ENCODE measurements at regions not wholly inside any gene's neighbourhood (a gene's known extent, or its start where the extent isn't known, plus 50 kb on each side); places are given as distances from the start of the nearest gene placed in this dataset.
"Not testable (repeated sequence)": the region's sequence is repeated elsewhere in the genome, so short reads cannot be mapped to it uniquely, and the experiment has no call there.

DNA sequence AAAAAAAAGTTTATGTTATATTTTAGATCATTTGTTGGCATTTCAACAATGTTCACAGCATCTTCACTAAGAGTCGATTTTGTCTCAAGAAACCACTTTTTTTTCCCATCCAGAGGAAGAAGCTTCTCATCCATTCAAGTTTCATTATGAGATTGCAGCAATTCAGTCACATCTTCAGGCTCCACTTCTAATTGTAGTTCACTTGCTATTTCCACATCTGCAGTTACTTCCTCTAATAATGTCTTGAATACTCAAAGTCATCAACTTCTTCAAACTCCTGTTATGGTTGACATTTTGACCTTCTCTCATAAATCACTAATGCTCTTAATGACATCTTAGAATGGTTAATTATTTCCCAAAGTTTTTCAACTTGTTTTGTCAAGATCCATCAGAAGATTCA, 61.3 kb upstream of the CHORDC1 start:
- H3K4me1 Mint-ChIP-seq, result peaks cover 8% of the 10 kb centered on the region

DNA sequence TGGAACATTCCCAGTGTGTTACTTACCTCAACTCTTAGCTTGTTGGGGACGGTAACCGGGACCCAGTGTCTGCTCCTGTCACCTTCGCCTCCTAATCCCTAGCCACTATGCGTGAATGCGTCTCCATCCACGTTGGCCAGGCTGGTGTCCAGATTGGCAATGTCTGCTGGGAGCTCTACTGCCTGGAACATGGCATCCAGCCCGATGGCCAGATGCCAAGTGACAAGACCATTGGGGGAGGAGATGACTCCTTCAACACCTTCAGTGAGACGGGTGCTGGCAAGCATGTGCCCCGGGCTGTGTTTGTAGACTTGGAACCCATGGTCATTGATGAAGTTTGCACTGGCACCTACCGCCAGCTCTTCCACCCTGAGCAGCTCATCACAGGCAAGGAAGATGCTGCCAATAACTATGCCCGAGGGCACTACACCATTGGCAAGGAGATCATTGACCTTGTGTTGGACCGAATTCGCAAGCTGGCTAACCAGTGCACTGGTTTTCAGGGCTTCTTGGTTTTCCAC, 59.8 kb upstream of the CHORDC1 start:
- intact Hi-C loops (cut with micrococcal nuclease); H3K4me1 Mint-ChIP-seq; H3K4me3 ChIP-seq (replicated peaks in 1 of 3; ENCODE audit: low read depth in 2 of 3, low read length in 3 of 3); H3K27ac ChIP-seq (ENCODE audit: low read depth in 1 of 2, low read length in 2 of 2); H2AFZ ChIP-seq (ENCODE audit: insufficient read depth, low read depth, low read length, poor library complexity, severe bottlenecking); DNase-seq; H3K4me2 ChIP-seq (replicated peaks; ENCODE audit: extremely low read depth, low read length, poor library complexity, severe bottlenecking); H3K27ac Mint-ChIP-seq; H3K4me1 ChIP-seq (ENCODE audit: control insufficient read depth in 1 of 2, insufficient read depth in 2 of 2, low read length in 2 of 2); H3K9me3 ChIP-seq (replicated peaks in 1 of 2; ENCODE audit: control insufficient read depth in 1 of 2, insufficient read depth in 1 of 2, low read length in 2 of 2); H3K36me3 Mint-ChIP-seq; H3K36me3 ChIP-seq (replicated peaks in 1 of 2; ENCODE audit: control insufficient read depth in 1 of 2, insufficient read depth in 2 of 2, low read length in 2 of 2); H4K20me1 ChIP-seq (ENCODE audit: insufficient read depth, low read length); H3K4me3 Mint-ChIP-seq; H3K9ac ChIP-seq (ENCODE audit: insufficient read depth, low read length, poor library complexity, severe bottlenecking); H3K27me3 ChIP-seq (ENCODE audit: control insufficient read depth in 2 of 2, insufficient read depth in 2 of 2, low read length in 2 of 2); H3K79me2 ChIP-seq (ENCODE audit: insufficient read depth, low read length); H3K27me3 Mint-ChIP-seq (ENCODE audit: low read depth in 3 of 3); H3K9me3 Mint-ChIP-seq: not testable (repeated sequence)
- 95% methylated on average over 8 of the region's 13 CpGs for WGBS (ENCODE audit: insufficient coverage)

More for the DNA sequence above, 61.3 kb upstream of the CHORDC1 start:
- no CpG with 5 or more reads among the region's 1 CpG for WGBS (ENCODE audit: insufficient coverage)
- no peak overlapping the region for H3K4me3 Mint-ChIP-seq
- DNase-seq, result peak in 2 of 3 donors; percentile 2 to 3
- no peaks in the 10 kb centered on the region for H4K20me1 ChIP-seq (ENCODE audit: insufficient read depth, low read length)
- H3K27ac ChIP-seq (ENCODE audit: low read depth in 1 of 2, low read length in 2 of 2), result no peak overlapping the region
- H3K27me3 Mint-ChIP-seq (ENCODE audit: low read depth in 3 of 3), result peaks cover 0 to 2% (median 0%) of the 10 kb centered on the region in 3 donors
- no peaks in the 10 kb centered on the region for H3K9me3 ChIP-seq (replicated peaks in 1 of 2; ENCODE audit: control insufficient read depth in 1 of 2, insufficient read depth in 1 of 2, low read length in 2 of 2)
- H3K79me2 ChIP-seq (ENCODE audit: insufficient read depth, low read length), result no peaks in the 10 kb centered on the region
- H3K9ac ChIP-seq (ENCODE audit: insufficient read depth, low read length, poor library complexity, severe bottlenecking), result no peak overlapping the region
- H3K4me3 ChIP-seq (replicated peaks in 1 of 3; ENCODE audit: low read depth in 2 of 3, low read length in 3 of 3), result no peak overlapping the region
- no peaks in the 10 kb centered on the region for H3K27me3 ChIP-seq (ENCODE audit: control insufficient read depth in 2 of 2, insufficient read depth in 2 of 2, low read length in 2 of 2)
- intact Hi-C loops (cut with micrococcal nuclease), result no loop called here
- H3K4me2 ChIP-seq (replicated peaks; ENCODE audit: extremely low read depth, low read length, poor library complexity, severe bottlenecking), result no peak overlapping the region
- no peaks in the 10 kb centered on the region for H3K4me1 ChIP-seq (ENCODE audit: control insufficient read depth in 1 of 2, insufficient read depth in 2 of 2, low read length in 2 of 2)
- no peaks in the 10 kb centered on the region for H3K36me3 Mint-ChIP-seq
- TF ChIP-seq, protein P1, sequence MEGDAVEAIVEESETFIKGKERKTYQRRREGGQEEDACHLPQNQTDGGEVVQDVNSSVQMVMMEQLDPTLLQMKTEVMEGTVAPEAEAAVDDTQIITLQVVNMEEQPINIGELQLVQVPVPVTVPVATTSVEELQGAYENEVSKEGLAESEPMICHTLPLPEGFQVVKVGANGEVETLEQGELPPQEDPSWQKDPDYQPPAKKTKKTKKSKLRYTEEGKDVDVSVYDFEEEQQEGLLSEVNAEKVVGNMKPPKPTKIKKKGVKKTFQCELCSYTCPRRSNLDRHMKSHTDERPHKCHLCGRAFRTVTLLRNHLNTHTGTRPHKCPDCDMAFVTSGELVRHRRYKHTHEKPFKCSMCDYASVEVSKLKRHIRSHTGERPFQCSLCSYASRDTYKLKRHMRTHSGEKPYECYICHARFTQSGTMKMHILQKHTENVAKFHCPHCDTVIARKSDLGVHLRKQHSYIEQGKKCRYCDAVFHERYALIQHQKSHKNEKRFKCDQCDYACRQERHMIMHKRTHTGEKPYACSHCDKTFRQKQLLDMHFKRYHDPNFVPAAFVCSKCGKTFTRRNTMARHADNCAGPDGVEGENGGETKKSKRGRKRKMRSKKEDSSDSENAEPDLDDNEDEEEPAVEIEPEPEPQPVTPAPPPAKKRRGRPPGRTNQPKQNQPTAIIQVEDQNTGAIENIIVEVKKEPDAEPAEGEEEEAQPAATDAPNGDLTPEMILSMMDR (IDR thresholded peaks at IDR 0.05), result no peak
- H3K9me3 Mint-ChIP-seq, result peaks cover 0 to 4% (median 1%) of the 10 kb centered on the region in 7 donors
- no peak overlapping the region for H2AFZ ChIP-seq (ENCODE audit: insufficient read depth, low read depth, low read length, poor library complexity, severe bottlenecking)
- no peaks in the 10 kb centered on the region for H3K36me3 ChIP-seq (replicated peaks in 1 of 2; ENCODE audit: control insufficient read depth in 1 of 2, insufficient read depth in 2 of 2, low read length in 2 of 2)
- H3K27ac Mint-ChIP-seq, result no peak overlapping the region

All from CD14-positive monocyte (primary cell).